HG02870 (cell line): ENCODE measurements at regions not wholly inside any gene's neighbourhood (a gene's known extent, or its start where the extent isn't known, plus 50 kb on each side); places are given as distances from the start of the nearest gene placed in this dataset.
A peak's percentile ranks its signal among the peaks of the same experiment; 100 is the strongest.

Source experiments
- ATAC-seq: cut with Tn5 transposase; IDR thresholded peaks from one replicate; pipeline ENCODE4 v1.9.1; 2021; ENCODE audit warnings: mild to moderate bottlenecking, moderate library complexity; ENCODE audit not compliant: unreplicated experiment

DNA sequence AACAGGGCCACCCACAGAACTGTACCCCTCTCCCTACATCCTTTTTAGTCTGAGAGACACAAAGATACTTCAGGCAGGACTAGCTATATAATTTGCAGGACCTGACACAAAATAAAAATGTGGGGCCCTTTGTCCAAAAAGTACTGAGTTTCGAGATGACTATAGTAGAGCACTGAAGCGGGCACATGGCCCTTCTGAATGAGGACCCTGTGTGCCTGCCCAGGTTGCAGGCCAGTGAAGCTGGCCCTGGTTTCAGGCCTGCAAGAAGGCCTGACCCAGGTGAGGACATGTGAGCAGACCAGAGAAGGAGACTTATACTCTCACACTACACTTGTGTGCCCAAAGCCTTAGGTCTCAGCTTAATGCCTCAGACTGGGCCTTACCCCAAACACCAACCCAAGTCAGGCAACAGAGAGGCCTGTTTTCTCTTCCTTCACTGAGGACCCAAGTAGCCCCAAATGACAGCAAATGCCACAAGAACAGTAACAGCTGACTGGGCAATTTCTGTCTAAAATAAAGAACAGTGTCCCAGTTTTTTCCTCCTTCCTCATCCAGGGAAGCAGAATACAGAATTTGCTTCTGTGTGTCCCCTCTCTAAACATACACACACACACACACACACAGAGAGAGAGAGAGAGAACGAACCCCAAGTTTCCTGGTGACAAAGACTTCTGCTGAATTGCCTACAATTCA is 100.9 kb upstream of the ARHGEF3 start:
- ATAC-seq, result no peak

DNA sequence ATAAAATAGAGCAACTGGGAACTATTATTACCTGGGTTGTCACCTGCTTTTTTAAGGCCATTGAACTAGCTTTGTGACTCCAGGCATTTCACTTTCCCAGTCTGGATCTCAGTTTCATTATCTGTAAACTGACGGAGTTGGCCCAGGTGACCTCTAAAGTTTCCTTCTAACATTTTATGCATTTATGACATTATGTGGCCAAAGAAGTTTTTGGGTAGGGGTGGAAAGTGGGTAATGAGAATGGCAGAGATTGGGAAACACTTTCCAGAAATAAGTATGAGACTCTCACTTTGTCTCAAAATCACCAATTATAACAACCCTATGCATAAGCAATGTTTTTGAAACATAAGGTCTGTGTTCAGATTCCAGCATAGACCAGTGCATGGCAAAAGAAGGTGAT is 99.1 kb upstream of the ARHGEF3 start:
- ATAC-seq, result no peak

DNA sequence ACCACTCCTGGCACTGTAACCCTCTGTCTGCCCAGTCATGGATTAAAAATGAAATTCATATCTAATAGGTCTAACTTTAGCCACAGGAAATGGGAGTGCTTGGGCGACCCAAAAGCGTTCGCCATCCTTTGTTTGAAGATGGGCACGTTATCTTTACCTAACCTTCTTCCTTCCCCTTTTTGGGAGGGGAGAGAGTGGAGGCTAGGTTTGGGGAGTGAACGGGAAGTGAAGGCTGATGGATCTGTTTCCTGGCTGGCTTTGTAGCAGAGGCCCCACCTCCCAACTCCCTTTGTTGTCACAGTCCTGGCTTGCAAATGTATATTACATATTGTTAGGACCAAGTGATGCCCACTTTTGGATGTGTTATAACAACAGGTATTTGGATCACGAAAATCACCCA is 98.1 kb upstream of the ARHGEF3 start:
- no peak for ATAC-seq

DNA sequence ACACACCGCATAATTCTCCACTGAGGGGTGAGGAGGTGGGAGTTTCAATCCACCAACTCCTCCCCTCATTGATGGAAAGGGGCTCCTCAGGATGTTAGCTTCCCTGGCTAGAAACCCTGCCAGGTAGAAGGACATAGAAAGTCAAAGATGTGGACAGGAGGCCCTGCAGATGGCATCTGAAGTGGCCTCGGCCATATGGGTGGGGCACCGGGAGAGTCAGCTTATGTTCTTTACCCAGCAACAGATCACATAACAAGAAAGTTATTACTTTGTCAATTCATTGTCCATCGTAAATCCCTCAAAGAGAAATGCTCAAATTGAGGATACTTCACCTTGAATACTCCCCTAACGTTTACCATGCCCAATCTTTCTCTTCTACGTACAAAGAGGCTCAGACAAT is 97.3 kb upstream of the ARHGEF3 start:
- ATAC-seq, result no peak

DNA sequence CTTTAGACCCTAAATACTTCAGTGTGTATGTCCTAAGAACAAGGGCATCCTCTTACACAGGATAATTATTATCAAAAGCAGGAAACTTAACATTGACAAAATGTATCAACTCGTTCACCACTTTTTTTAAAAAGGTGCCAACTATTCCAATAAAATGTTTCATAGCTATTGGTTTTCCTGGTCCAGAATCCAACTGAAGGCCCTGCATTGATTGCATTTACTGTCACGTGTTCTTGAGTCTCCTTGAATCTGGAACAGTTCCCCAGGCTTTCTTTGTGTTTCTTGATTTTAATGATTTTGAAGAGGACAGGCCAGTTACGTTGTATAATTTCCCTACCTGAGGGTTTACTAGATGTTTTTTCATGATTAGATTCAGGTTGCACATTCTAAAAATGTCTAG is 94.6 kb upstream of the ARHGEF3 start:
- no peak for ATAC-seq

DNA sequence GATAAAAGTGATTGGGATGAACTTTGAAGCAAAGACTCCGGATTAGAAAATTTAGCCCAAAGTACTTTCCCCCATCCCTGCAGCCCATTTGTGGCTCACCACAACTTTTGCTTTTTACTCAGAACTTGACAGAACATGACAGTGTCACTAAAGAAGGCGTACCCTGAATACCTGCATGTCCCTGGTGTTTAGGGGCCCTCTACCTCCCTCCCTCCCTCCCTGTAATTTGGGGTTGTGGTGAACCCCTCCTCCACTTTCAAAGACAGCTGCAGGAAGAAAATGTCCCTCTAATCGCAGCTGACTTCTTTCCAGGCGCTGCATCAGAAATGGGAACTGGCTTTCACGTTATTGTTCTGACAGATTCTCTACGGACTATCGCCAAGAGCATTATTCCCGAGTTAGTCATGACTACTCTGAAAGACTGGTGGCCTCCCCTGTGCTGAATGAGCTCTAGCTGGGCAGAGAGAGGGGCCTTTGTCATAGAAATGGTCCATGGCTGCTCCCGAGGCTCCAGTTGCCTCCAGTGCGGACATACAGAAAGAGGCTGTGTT is 93.2 kb upstream of the ARHGEF3 start:
- ATAC-seq, result peak; percentile 71

DNA sequence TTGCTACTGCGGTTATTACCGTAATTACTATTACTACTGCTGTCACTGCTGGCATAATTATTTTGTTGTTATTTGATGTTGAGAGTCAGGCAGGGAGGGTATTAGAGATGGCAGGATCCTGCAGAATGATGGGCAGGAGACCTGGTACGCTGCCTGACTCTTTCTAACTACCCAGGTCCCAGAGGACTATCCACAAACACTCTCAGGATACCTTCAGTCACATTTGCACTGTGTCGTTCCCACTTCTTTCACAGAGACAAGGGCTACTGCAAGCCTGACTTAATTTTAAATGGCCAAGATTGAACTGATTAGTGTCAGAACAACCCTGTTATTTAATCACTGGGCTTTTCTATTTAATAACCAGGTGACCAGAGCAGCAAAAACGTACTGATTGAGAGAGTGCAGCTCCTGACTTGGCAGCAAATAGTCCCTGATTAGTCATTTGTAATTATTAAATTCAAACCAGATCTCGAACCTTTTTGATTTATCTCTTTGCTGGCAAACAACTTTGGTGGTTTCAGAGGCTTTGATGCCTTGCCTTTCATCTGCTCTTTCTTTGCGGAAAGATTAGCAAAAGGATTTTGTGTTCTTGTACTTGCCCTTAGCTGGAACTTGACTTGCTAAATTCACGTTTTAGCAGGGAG is 88.8 kb upstream of the ARHGEF3 start:
- no peak for ATAC-seq

DNA sequence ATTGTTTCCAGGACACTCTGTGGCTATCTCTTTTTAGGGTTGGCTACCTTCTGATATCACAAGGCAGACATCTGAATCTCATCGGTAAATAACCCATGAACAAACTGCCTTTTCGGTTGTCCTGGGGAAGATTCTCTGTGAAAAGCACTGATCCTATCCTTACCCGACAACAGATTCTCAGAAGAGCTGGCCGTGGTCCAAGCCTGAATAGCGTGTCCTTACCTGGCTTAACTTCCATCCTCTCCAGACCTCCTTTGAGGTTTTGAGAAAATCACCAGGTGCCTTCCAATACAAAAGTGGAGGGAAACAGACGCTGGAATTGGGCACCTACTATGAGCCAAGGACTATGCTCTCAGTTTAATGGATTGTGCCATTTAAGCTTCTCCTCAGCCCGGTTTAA is 87.4 kb upstream of the ARHGEF3 start:
- no peak for ATAC-seq

DNA sequence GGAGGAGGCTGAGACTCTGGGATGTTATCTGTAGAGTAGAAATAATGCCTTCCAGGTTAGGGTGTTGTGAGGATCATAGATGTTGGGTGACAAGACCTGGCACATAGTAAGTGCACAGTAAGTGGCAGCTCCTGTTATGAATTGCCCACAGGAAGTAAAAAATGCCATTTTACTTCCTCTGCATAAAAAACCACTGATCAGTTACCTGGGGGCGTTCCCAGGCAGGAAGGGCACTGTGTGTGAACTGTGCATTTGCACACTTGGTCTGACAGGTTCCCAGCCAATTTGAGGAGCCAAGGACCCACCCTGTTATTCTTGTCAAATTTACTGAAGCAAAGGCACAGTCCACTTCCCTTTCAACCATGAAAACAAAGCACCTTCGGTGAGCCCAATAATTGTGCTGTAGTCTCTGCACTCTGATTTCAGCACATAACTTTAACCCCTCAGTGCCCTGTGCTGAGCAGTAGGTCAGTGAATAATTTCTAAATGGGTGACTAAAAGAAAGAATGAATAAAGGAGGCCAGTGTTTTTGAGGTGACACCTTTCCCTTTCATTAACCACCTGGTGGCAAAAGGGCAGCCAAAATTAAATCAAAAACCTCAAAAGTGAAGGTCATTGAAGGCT is 85.8 kb upstream of the ARHGEF3 start:
- no peak for ATAC-seq

DNA sequence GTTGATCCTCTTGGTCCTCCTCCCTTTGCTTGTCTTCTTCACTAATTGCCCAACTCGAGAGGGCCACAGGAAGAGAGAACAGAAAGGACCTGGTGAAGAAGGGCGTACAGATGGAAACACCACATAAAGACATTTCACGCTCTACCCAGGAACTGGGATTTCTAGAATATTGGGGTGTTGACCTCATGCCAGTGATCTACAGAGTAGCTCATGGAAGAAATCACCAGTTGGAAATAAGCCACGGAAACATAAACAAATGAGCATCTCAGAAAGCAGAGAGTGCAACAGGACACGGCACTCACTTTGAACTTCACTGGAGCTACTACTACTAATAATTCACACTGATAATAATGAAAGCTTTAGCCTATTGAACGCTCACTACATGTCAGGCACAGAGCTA is 84.6 kb upstream of the ARHGEF3 start:
- ATAC-seq, result no peak

DNA sequence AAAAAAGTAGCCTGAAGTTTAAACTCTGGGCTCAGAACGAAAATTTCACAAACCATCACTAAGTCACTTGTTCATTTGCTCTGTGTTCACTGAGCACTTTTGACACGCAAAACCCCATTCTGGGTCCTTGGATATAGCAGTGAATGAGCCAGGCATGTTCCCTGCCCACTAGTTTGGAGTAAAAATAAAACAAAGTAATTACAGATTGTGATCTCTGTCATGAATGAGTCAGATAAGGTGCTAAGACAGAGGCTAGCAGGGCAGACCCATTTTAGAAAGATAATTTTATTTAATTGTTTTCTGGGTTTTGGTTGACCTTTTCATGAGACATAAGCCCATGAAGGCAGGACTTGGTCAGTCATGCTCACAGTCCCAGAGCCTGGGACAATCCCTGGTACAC is 84.1 kb upstream of the ARHGEF3 start:
- ATAC-seq, result no peak

DNA sequence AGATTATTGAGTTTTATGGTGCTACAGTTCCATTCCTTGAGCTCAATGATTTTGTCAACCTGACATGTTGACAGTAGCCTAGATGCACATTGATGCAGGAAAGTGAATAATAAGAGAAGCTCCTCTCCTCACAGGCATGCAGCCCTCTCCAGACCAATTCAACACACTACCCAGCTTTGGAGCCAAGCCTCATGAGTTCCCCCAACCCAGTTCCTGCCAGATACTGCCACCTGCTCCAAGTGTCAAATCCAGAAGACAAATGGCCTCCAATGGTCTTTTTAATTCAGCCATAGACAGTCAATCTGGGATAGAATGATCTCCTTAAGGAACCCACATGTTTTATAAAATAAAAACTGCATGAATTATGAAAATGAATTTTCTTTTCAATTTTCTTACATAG is 83.7 kb upstream of the ARHGEF3 start:
- ATAC-seq, result no peak

DNA sequence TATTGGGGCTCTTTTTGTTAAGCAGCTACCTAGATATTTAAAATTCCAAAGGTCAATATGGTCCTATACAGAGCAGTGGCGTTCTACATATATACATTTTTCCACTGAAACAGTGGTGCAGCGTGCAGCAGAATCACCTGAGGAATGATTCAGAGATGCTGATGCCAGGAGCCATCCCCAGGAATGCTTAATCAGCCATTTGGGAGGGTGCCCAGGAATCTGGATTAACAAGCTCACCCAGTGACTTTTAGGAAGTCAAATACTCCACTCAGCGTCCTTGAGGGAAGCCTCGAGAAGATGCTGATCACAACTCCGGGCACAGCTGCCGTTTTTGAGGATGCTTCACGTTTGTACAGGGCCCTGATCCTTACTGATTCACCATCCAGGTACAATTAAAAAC is 82.6 kb upstream of the ARHGEF3 start:
- no peak for ATAC-seq

DNA sequence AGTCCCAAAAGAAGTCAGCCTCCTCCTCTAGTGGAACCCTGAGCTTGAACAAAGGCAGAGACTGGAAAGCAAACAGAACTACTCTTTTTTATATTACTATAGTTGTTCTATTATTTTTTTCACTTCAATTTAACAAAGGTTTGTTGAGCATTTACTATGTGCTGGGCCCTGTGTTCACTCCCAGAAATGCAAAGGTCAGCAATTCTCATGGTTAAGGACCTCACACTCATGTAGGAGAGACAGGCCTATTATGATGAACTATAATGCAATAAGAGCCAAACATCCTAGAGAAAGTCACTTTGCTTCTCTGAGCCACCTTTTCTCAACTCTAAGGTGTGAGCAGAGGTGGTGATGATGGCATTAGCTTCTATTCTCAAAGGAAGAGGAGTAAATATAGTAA is 82.1 kb upstream of the ARHGEF3 start:
- no peak for ATAC-seq

DNA sequence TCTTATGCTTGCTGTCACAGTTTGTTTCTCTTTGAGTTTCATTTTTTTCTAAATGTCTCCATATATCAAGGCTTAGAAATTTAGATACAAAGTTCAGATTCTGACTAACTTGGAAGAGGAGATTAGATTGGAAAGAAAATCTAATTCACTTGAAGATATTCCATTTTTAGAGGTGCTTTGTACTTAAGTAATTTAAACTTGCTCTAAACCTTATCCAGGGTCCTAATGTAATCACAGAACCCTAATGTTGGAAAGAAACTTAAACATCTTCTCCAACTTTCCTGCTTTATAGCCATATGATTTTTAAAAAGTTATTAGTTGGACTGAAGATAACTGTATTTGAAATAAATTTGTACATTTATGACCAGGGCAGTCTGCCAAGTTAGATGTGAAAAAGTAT is 81.1 kb upstream of the ARHGEF3 start:
- ATAC-seq, result no peak

DNA sequence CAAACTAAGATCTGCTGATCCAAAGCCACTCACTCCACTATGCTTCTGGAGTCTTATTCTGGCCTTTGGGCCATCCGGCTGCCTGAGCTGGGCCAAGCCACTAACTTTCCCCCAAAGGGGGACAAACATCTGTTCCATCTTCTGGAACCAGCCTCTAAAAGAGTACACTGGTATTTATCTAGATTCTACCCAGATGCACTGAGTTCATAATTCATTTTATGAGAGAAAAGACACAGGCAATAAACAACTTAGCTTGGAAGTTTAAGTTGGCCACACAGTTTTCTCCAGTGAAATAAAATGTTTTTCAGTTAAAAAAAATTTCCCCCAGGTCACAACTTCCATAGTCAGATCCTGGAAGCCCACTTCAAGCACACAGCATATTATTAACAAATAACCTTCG is 80.1 kb upstream of the ARHGEF3 start:
- no peak for ATAC-seq

DNA sequence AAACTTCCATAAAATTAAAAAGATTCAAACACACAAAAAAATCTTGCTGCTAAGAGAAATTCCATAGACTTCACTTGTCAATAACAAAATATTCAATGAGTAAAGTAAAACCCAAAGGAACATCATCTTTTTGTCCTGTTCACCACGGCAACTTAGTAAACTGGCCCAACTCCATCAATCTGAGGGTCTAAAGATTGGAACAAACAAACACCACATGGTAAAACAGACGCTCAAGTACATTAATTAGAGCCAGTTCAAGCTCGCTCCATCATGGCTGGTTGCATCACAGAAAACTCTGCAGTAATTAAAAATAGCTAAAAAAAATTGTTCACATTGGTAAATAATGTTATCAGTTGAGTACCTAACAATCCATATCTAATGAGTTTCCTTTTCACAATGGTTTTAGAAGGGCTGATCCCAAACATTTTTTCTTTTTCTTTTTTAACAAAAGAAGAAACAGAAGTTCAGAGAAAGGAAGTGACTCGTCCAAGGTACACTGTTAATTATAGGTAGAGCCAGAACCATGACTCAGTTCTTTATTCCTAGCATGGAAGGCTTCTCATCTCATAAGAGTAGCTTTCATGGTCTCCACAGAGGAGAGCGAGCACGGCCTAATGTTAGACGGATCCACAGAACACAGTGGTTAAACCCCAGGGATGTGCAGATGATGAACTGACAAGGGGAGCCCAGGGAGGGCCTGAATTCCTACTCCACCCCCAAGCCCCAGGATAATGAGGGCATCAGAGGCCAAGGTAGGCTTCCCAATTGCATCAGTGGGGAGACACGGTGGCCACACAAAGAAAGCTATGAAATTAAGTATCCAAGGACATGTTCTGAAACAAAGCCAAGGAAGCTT is 79.2 kb upstream of the ARHGEF3 start:
- ATAC-seq, result no peak

DNA sequence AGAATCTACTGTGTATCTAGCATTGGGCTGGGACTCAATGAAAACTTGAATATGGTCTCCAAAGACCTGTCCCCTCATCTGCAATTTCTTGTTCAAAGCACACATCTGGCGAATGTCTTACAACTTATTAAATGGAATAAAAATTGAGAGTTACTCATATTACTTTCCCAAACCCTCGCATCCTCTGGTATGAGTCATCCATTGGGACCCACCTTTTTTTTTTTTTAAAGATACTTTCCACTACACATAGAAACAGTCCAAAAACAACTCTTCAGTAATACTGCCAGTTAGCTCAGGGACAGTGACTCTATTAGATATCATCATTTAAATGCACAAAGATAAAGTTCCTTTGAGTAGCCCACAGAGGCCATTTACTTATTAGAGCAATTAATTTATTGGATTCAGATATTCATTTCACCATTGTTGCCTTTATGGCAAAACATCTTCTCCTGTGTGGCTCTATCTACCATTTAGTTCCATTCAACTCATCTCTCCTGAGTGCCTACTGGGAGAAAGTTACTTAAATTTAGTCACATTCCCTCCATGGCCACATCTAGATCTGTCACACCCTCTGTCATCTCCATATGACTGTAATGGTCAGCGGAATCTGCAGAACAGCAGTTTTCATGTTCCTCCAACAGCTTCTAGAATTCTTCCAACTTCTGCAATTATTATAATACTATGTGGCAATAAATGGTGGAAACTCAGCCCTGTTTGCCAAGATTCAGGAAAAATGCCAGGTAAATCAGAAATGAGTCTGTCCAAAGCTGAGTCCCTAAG is 77.9 kb upstream of the ARHGEF3 start:
- ATAC-seq, result no peak

DNA sequence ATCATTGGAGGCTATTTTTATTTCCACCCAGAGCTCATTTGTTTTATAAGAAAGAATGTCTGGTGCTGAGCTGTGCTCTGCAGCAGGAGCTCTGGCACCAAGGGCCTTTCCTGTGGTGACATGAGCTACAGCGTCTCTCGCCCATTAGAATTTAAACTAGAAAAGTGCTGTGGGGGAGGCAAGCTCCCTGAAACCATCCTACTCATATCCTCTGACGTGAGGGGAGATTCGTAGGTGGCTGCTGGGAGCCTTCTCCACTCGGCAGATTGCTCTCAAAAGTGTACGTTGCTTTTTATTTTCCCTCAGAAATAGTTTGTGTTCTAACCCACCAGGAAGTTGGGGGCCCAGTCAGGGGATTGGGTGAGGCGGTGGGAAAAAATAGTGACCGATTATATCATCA is 76.3 kb upstream of the ARHGEF3 start:
- ATAC-seq, result no peak

DNA sequence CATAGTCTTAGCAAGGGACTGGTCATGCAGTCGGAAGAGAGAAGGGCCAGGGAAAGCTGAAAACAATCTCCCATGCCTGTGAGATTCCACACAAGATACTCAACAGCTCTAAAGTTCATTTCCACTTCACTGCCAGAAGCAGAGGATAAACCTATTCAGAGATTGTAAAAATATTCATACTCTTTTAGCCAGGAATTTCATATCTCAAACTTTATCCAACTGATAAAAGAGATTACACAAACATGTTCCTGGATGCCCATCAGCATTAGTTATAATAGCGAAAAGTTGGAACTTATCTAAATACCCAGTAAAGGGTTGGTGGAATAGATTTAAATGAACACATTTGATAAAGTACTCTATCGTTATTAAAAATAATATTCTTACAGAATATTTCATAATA is 75.2 kb upstream of the ARHGEF3 start:
- ATAC-seq, result no peak

DNA sequence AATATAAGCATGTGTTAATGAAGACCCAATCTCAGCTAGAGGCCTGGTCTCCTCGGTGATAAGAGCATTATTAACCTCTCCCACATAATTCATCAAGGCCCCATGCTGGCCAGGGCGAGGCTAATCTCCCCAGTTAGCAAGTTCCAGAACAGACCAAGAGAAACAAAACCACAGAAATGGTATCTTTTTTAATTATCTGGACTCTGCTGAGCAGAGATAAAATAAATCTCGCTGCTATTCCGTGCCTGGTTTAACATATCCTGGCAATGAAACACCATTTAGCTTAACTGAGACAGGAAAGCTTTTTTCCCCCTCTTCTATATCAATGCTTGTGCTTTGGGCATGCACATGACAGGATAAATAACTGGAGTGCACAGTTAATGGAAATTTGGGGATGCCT is 72.5 kb upstream of the ARHGEF3 start:
- ATAC-seq, result no peak
